ENCODE measurements at regions not wholly inside any gene's neighbourhood (a gene's known extent, or its start where the extent isn't known, plus 50 kb on each side); places are given as distances from the start of the nearest gene placed in this dataset.
"Not testable (repeated sequence)": the region's sequence is repeated elsewhere in the genome, so short reads cannot be mapped to it uniquely, and the experiment has no call there.

DNA sequence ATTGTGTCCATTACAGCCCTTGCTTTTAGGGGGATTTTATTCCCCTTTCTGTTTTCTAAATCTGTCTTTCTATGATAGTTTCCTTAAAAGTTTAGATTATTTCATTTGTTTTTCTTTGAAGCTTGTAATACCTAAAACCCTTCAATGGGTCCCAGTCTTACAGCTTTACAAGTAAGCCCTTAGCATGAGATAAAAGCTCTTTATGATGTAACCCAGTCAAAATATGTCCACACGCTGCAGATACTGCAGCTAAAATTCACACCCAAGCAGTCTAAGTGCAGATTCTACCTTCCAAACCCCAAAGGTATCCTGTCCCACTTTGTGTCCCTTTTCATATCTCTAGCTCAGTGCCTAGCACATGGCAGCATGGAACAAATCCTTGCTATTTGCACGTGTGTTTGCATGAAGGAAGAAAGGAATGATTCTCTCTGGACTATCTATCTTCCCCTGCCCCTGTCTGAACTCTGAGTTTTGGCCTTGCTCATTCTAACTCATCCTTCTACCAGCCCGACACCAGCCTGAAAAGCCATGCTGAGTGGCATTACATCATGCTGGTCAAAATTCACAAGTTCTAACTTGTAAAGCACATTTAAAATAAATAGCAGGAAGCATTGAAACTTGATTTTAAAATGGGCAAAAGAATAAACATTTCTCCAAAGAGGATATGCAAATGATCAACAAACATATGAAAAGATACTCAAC lies 623.2 kb downstream of the IRS1 start:
- no peaks in the 10 kb centered on the region for H3K36me3 Mint-ChIP-seq (ENCODE audit: insufficient read depth)
- no peak overlapping the region for H3K4me3 Mint-ChIP-seq
- H3K27me3 Mint-ChIP-seq (ENCODE audit: low read depth), result peaks cover 10% of the 10 kb centered on the region
- DNase-seq (no peak), ATAC-seq (no peak)
- peaks cover 12% of the 10 kb centered on the region for H3K9me3 Mint-ChIP-seq
- no peaks in the 10 kb centered on the region for H3K4me1 Mint-ChIP-seq (ENCODE audit: low read depth)

DNA sequence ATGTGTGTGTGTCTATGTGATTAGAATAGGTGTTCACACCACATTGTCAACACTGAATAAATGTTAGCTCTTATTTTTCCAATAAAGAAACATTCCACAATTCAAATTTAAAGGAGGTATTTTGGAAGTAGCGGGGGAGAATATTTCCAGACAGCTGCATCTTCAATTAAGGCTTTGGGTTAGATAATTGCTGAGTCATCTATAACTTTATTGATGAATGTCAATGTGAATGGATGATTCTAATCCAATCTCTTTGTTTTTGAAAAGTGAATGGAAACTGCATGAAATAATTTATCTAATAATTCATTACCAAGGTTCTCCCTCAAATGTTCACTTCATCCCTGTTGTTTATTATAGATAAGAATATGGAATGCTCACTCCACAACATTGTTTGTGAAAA lies 625.2 kb downstream of the IRS1 start:
- DNase-seq (no peak), ATAC-seq (no peak)
- Mint-ChIP-seq H3K9me3 (peaks cover 12% of the 10 kb centered on the region), H3K27me3 (ENCODE audit: low read depth) (peaks cover 12% of the 10 kb centered on the region), H3K4me3 (no peak overlapping the region), H3K36me3 (ENCODE audit: insufficient read depth) (no peaks in the 10 kb centered on the region), H3K4me1 (ENCODE audit: low read depth) (no peaks in the 10 kb centered on the region)

DNA sequence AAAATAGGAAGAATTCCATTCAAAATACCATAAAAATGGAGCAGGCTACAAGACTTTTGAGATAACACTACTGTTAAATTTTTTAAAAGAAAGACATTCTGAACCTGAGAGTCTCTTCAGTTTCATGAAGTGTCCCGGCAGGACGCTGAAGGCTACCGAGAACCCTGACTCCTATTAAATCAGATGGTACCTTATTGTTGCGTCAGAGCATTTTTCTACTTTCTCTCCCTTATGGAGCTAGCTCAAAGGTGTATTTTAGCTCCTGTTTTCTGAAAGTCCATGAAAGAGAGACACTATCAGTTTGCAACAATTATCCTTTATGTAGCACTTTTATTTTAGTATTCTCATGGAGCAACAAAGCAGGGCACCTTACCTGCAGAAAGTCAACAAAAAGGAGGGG lies 626.7 kb downstream of the IRS1 start:
- Mint-ChIP-seq H3K27me3 (ENCODE audit: low read depth) (peaks cover 7% of the 10 kb centered on the region), H3K9me3 (peaks cover 5% of the 10 kb centered on the region), H3K4me3 (no peak overlapping the region), H3K36me3 (ENCODE audit: insufficient read depth) (no peaks in the 10 kb centered on the region), H3K4me1 (ENCODE audit: low read depth) (no peaks in the 10 kb centered on the region)
- no peak for DNase-seq
- no peak for ATAC-seq

DNA sequence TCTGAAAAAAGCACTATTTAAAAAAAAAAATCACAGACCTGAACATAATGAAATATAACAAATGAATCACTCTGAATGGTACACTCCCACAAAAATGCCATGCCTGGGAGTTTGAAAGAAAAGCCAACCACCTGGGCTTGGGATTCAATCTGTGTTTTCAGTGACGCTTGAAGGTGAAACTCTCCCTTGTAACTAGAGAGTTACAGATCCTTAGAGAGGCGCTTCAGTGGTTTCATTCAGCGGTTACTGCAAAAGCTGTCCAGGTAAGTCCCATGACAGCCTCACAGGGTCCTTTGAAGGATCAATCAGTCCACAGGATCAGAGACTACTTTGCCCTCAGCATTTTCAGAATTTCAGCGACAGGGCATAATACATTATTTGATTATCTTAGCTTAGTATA lies 627.3 kb downstream of the IRS1 start:
- H3K4me1 Mint-ChIP-seq (ENCODE audit: low read depth), result no peaks in the 10 kb centered on the region
- H3K27me3 Mint-ChIP-seq (ENCODE audit: low read depth), result peaks cover 7% of the 10 kb centered on the region
- no peak for ATAC-seq
- H3K9me3 Mint-ChIP-seq, result peaks cover 5% of the 10 kb centered on the region
- no peaks in the 10 kb centered on the region for H3K36me3 Mint-ChIP-seq (ENCODE audit: insufficient read depth)
- H3K4me3 Mint-ChIP-seq, result no peak overlapping the region
- no peak for DNase-seq

DNA sequence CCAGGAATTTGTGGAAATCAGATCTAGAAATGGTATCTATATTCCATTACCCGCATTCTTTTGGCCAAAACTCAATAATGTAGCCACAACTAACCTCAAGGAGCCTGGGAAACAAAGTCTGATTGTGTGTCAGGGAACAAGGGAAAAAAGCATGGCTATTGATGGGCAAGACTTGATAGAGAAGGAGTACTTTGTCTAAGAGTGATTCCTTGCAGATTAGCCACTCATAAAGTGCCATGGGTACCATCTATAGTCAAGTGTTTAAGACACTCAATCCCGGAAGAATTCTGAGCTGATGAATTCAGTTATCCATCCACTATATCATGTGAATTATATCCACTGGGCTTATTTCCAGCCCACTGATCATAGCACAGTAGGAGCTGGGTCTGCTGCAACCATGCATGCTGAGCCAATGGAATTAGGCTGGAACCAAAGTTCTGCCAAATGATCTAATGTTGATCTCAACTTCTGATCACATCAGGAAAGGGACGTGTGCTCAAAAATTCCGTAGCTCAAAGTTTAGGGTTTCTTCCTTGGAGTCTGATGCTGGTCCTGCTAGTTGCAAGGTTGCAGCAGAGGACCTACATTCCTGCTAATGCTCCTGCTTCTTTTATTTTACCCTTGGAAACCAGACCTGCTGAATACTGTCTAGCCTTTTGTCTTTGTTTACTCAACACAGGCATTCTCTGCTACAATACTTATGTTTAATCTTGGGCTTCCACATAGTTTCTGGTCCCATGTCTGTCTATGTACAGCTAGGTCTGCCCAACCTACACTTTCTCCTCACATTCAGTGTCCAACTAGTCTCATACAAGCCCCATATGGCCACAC lies 629.7 kb downstream of the IRS1 start:
- H3K36me3 Mint-ChIP-seq (ENCODE audit: insufficient read depth), result no peaks in the 10 kb centered on the region
- ATAC-seq, result no peak
- peaks cover 5% of the 10 kb centered on the region for H3K27me3 Mint-ChIP-seq (ENCODE audit: low read depth)
- DNase-seq, result no peak
- no peak overlapping the region for H3K4me3 Mint-ChIP-seq
- H3K4me1 Mint-ChIP-seq (ENCODE audit: low read depth), result no peaks in the 10 kb centered on the region
- no peaks in the 10 kb centered on the region for H3K9me3 Mint-ChIP-seq

DNA sequence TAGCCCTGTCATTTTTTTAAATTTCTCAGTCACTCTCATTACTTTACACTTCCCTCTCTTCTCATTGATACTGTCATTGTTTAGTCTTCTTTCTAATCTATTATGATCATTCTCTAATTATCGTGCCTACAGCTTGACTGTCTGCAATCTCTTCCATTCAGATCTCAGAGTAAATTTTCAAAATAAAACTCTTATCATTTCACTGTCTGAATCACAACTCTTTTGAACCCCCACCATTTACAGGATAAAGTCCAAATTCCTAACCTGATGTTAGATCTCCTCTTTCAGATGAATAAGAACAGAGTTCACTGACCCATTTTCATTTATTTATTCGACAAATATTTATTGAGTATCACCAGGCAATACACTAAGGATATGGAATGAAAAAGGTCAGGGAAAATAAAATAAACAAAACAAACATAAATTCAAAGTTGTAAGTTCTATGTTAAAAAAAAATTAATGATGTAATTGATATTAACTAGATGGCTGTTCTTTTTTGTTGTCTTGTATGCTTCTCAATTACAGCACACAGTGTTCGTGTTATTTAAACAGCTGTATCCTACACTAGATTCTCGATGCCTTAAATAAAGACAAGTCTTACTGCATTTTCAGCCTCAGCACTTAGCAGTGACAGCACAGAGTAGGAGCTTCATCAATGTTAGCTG lies 631.0 kb downstream of the IRS1 start:
- H3K4me1 Mint-ChIP-seq (ENCODE audit: low read depth), result no peaks in the 10 kb centered on the region
- H3K4me3 Mint-ChIP-seq, result no peak overlapping the region
- ATAC-seq, result no peak
- no peaks in the 10 kb centered on the region for H3K36me3 Mint-ChIP-seq (ENCODE audit: insufficient read depth)
- H3K27me3 Mint-ChIP-seq (ENCODE audit: low read depth), result peaks cover 2% of the 10 kb centered on the region
- no peaks in the 10 kb centered on the region for H3K9me3 Mint-ChIP-seq
- no peak for DNase-seq

DNA sequence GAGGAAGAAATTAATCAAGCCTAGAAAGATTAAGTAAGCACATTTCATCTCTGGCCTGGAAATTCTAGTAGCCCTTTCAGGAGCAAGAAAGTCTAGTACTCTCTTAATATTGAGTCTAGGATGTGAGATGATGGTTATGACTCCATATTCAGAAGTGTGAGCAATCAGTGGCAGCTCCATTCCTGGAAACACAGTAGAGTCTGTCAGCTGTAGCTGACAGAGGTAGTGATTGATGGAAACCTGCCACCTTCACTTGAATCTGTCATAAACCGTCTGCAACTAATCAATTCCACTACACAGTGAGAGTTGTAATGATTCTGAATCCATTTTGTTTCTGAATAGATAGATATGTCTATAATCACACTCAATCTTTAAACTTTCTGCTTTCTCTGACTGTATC lies 635.1 kb downstream of the IRS1 start:
- DNase-seq, result no peak
- Mint-ChIP-seq H3K4me1 (ENCODE audit: low read depth) (no peaks in the 10 kb centered on the region), H3K4me3 (no peak overlapping the region), H3K36me3 (ENCODE audit: insufficient read depth) (no peaks in the 10 kb centered on the region), H3K27me3 (ENCODE audit: low read depth) (peaks cover 4% of the 10 kb centered on the region), H3K9me3 (no peaks in the 10 kb centered on the region)
- ATAC-seq, result no peak

DNA sequence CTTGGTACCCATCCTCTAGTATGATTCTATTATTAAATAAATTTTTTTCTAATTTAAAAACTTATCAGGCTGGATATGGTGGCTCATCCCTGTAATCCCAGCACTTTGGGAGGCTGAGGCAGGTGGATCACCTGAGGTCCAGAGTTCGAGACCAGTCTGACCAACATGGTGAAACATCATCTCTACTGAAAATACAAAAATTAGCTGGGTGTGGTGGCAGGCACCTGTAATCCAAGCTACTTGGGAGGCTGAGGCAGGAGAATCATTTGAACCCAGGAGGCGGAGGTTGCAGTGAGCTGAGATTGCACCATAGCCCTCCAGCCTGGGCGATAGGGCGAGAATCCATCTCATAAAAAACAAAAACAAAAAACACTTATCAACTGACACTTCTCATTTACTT lies 639.0 kb downstream of the IRS1 start:
- not testable (repeated sequence) for H3K9me3 Mint-ChIP-seq; ATAC-seq; H3K4me1 Mint-ChIP-seq (ENCODE audit: low read depth); H3K4me3 Mint-ChIP-seq; H3K36me3 Mint-ChIP-seq (ENCODE audit: insufficient read depth); H3K27me3 Mint-ChIP-seq (ENCODE audit: low read depth); DNase-seq

DNA sequence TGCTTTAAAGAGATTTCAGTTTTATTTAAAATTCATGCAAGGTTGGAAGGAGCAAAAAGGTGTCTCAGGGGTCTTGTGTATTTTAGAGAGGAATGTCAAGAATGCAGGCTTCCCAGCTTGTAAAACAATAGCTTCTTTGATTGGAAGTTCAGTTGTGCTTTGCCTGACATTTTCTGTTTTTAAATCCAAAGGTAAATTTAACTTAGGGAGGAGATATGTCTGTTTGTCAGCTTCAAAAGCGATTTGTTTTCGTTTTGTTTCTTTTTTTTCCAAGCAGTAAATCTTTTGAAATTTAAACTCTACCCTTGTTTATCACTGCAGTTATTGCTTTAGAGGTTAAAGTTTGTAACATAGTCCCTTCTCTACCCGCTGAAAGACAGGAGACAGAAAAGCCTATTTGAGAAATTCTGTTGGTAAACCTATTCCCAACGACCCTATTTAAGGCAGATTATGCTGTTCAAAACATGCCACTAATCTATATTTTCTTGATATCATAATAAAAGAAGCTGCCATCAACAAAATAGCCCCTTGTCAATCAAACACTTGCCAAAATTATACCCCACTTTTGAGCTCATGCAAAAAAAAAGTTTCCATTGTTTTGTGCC lies 639.6 kb downstream of the IRS1 start:
- DNase-seq (no peak), ATAC-seq (no peak)
- Mint-ChIP-seq H3K36me3 (ENCODE audit: insufficient read depth) (no peaks in the 10 kb centered on the region), H3K4me1 (ENCODE audit: low read depth) (no peaks in the 10 kb centered on the region), H3K9me3 (no peaks in the 10 kb centered on the region), H3K27me3 (ENCODE audit: low read depth) (peaks cover 9% of the 10 kb centered on the region), H3K4me3 (no peak overlapping the region)

DNA sequence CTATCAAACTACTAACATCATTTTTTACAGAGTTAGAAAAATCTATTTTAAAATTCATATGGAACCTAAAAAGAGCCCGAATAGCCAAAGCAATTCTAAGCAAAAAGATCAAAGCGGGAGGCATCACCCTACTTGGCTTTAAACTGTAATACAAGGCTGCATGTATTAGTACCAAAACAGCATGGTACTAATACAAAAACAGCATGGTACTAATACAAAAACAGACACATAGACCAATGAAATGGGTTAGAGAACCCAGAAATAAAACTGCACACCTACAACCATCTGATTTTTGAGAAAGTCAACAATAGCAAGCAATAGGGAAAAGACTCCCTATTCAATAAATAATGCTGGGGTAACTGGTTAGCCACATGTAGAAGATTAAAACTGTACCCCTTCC lies 640.7 kb downstream of the IRS1 start:
- H3K9me3 Mint-ChIP-seq, result no peaks in the 10 kb centered on the region
- H3K36me3 Mint-ChIP-seq (ENCODE audit: insufficient read depth), result no peaks in the 10 kb centered on the region
- H3K4me1 Mint-ChIP-seq (ENCODE audit: low read depth), result no peaks in the 10 kb centered on the region
- DNase-seq (no peak), ATAC-seq (no peak)
- peaks cover 9% of the 10 kb centered on the region for H3K27me3 Mint-ChIP-seq (ENCODE audit: low read depth)
- H3K4me3 Mint-ChIP-seq, result no peak overlapping the region

DNA sequence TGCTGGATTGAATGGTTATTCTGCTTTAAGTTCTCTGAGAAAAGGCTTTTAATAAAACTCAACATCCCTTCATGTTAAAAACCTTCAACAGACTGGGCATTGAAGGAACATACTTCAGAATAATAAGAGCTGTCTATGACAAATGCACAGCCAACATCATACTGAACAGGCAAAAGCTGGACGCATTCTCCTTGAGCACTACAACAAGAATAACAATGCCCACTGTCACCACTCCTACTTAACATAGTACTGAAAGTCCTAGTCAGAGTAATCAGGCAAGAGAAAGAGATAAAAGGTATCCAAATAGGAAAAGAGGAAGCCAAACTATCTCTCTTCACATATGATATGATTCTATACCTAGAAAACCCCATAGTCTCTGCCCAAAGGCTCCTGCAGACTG lies 641.4 kb downstream of the IRS1 start:
- Mint-ChIP-seq H3K9me3 (no peaks in the 10 kb centered on the region), H3K4me1 (ENCODE audit: low read depth) (no peaks in the 10 kb centered on the region), H3K27me3 (ENCODE audit: low read depth) (peaks cover 9% of the 10 kb centered on the region), H3K36me3 (ENCODE audit: insufficient read depth) (no peaks in the 10 kb centered on the region), H3K4me3 (no peak overlapping the region)
- no peak for ATAC-seq
- no peak for DNase-seq

DNA sequence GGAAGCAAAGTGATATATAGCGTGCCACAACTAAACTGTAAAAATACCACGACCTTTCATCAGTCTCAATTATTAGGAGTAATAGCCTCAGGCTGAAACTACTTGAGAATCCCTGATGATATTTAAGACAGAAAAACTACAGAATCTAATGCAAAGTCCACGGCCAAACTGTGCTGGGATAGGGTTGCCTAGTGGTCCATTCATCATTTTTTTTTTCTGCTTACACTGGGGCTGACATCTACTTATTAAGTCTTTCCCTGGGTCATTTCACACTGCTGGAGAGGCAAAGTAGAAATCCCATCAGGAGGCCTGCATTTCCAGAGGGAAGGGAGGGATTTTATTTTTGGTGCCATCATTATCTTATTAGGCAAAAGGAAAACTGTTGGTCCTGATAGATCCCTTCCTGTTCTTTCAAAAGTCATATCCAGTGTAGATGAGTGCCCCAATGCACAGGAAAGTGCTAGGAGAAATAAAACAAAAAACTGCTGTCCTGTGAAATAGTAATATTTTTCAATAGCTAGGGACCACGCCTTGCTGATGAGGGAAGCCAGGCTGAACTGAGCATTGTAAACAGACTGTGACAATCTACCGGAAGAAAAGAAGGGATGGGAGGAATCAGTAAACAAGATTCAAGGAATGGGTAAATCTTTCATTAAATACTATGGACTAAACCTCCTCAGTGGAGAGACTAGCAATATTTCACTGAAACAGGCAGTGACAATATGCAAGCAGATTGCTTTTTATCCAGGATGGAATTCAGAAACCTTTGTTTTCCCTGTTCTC lies 644.3 kb downstream of the IRS1 start:
- Mint-ChIP-seq H3K36me3 (ENCODE audit: insufficient read depth) (no peaks in the 10 kb centered on the region), H3K27me3 (ENCODE audit: low read depth) (peaks cover 7% of the 10 kb centered on the region), H3K9me3 (no peaks in the 10 kb centered on the region), H3K4me3 (no peak overlapping the region), H3K4me1 (ENCODE audit: low read depth) (no peaks in the 10 kb centered on the region)
- no peak for ATAC-seq
- no peak for DNase-seq

DNA sequence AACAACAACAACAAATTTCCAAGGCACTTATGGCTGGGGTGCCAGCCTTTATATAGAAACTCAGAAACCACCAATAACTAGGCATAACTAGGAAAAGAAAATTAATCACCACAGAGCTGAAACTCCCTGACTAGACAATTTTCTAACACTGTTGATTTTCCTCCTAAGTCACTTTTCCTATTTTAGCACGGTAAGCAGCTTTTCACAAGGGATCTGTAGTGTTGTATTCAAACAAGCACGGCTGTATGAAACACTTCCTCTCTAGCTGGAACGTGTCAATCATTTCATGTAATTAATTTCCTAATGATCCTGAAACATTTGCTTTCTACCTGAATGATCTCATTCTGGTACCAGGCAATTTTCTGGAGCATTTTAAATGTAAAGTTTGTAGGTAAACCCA lies 645.0 kb downstream of the IRS1 start:
- no peak for ATAC-seq
- DNase-seq, result no peak
- Mint-ChIP-seq H3K27me3 (ENCODE audit: low read depth) (peaks cover 5% of the 10 kb centered on the region), H3K36me3 (ENCODE audit: insufficient read depth) (no peaks in the 10 kb centered on the region), H3K4me3 (no peak overlapping the region), H3K9me3 (no peaks in the 10 kb centered on the region), H3K4me1 (ENCODE audit: low read depth) (no peaks in the 10 kb centered on the region)

DNA sequence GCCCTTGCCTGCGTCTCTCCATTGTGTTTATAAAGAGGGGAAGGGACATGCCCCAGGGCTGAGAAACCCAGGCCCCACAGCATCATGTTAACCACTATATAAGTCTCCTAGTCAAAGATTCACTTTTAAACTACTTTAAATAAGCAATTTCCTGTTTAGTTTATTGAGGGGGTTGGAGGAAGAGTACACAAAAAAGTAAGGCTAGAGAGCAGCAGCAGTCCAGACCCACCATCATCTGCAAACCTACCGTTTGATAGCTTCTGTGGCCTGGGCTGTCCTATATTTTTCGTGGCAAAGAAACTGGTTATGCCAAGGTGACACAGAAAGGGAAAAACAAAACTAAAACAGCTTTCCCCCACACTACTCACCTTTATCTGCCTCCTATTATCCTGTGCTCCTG lies 646.1 kb downstream of the IRS1 start:
- Mint-ChIP-seq H3K4me1 (ENCODE audit: low read depth) (no peaks in the 10 kb centered on the region), H3K36me3 (ENCODE audit: insufficient read depth) (no peaks in the 10 kb centered on the region)
- no peak for DNase-seq

More for the DNA sequence above, 646.1 kb downstream of the IRS1 start:
- no peak for ATAC-seq
- Mint-ChIP-seq H3K4me3 (no peak overlapping the region), H3K9me3 (no peaks in the 10 kb centered on the region), H3K27me3 (ENCODE audit: low read depth) (peaks cover 6% of the 10 kb centered on the region)
